ENCODE measurements at regions not wholly inside any gene's neighbourhood (a gene's known extent, or its start where the extent isn't known, plus 50 kb on each side); places are given as distances from the start of the nearest gene placed in this dataset.

DNA sequence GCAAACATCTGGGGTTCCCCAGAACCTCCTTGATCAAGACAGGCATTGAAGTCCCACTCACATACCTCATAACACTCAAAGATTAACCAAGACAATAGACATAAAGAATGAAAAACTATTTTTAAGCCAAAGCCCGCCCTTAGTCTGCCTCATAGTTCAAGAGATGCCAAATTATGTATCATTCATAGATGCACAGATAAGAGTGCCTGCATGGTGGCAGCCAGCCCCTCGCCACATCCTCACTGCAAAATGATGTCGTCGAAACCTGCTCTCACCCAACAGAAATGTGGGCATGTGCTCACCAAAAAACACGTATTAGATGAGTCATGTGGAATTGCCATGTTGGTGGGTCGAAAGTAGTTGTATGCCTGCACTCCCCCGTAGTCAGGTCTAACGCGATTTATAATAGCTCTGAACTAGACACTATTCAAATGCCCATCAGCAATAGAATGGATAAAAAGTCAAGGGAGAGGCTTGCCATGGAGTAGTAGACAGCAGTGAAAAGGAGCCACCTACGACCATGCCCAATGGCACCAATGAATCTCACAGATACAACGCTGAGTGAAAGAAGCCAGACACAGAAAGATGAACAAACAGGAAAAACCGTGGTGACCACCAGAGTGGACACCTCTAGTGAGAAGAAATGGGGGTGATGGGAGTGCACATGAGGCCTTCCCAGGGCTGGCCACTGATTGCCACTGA lies 64.8 kb downstream of the C16orf95 start:
- H3K27ac Mint-ChIP-seq = no peak overlapping the region
- no peaks in the 10 kb centered on the region for H3K9me3 Mint-ChIP-seq
- no peak for DNase-seq
- H3K27me3 Mint-ChIP-seq = no peaks in the 10 kb centered on the region
- H3K36me3 Mint-ChIP-seq (ENCODE audit: low read depth) = no peaks in the 10 kb centered on the region
- peaks cover 8% of the 10 kb centered on the region for H3K4me1 Mint-ChIP-seq (ENCODE audit: low read depth)
- H3K4me3 Mint-ChIP-seq = no peak overlapping the region
